Vagina (tissue), 2 donors: ENCODE measurements at regions not wholly inside any gene's neighbourhood (a gene's known extent, or its start where the extent isn't known, plus 50 kb on each side); places are given as distances from the start of the nearest gene placed in this dataset.

ENCODE experiments used
- DNase-seq, 2 donors: peaks; one replicate each; pipeline ENCODE4 v3.0.0-alpha.2; 2017; ENCODE audit errors: extremely low spot score in 2 of 2
- H3K27ac ChIP-seq: fragments of 200-600 bp; sonication (generic); one replicate; pipeline ENCODE4 v1.5.1; 2019
- H3K27me3 ChIP-seq: fragments of 200-600 bp; sonication (generic); one replicate; pipeline ENCODE4 v1.5.1; 2019
- H3K36me3 ChIP-seq, 2 donors: fragments of 200-600 bp; sonication (generic); one replicate each; pipeline ENCODE4 v1.5.1; 2017 to 2019
- H3K4me1 ChIP-seq: fragments of 200-600 bp; sonication (generic); one replicate; pipeline ENCODE4 v1.5.1; 2019
- H3K4me3 ChIP-seq, 2 donors: fragments of 200-600 bp; sonication (generic); 1 replicate in 1 of 2; 2 replicates in 1 of 2; pipeline ENCODE4 v1.5.1; 2016 to 2019
- H3K9me3 ChIP-seq: fragments of 200-600 bp; sonication (generic); one replicate; pipeline ENCODE4 v1.5.1; 2019
- CTCF ChIP-seq, 3 experiments: fragments of 450-650 bp in 2 of 3; fragments of 200-600 bp in 1 of 3; sonication (generic) in 1 of 3; IDR thresholded peaks; one replicate each; pipeline ENCODE4 v1.5.1; 2017 to 2019; ENCODE audit warnings: antibody characterized with exemption in 3 of 3, mild to moderate bottlenecking in 2 of 3, moderate library complexity in 2 of 3
- POLR2A ChIP-seq, 2 donors: fragments of 450-650 bp; IDR thresholded peaks; one replicate each; pipeline ENCODE4 v1.6.1; 2017; ENCODE audit warnings: antibody characterized with exemption in 2 of 2, mild to moderate bottlenecking in 2 of 2, moderate library complexity in 2 of 2
- POLR2AphosphoS5 ChIP-seq, 2 donors: sonication (generic); formaldehyde crosslinking; IDR thresholded peaks; one replicate each; pipeline ENCODE4 v1.9.0; 2017; ENCODE audit warnings: antibody characterized with exemption in 2 of 2, mild to moderate bottlenecking in 2 of 2, low read depth in 1 of 2; ENCODE audit not compliant: insufficient read depth in 1 of 2
- intact Hi-C: fragments of 100-400 bp; cut with DNase I; formaldehyde crosslinking; loops from one replicate; pipeline ENCODE4 v1.15.1; 2023

GRCh38 chr9:73805111-73805510, 653.4 kb downstream of the ANXA1 start:
- no peaks in the 10 kb centered on the region for H3K9me3 ChIP-seq
- H3K36me3 ChIP-seq, result no peaks in the 10 kb centered on the region
- no peaks in the 10 kb centered on the region for H3K4me1 ChIP-seq
- no peak overlapping the region for H3K4me3 ChIP-seq
- H3K27ac ChIP-seq, result no peak overlapping the region
- DNase-seq, result no peak
- intact Hi-C loops, result no loop called here
- no peak for TF ChIP-seq POLR2A (IDR thresholded peaks at IDR 0.05)
- no peak for TF ChIP-seq POLR2AphosphoS5 (IDR thresholded peaks at IDR 0.05; ENCODE audit: insufficient read depth in 1 of 2, low read depth in 1 of 2)
- TF ChIP-seq CTCF (IDR thresholded peaks at IDR 0.05), result no peak
- no peaks in the 10 kb centered on the region for H3K27me3 ChIP-seq

GRCh38 chr9:73805853-73806458, 654.3 kb downstream of the ANXA1 start:
- intact Hi-C loops, result no loop called here
- Histone ChIP-seq H3K36me3 (no peaks in the 10 kb centered on the region), H3K9me3 (no peaks in the 10 kb centered on the region), H3K4me1 (no peaks in the 10 kb centered on the region), H3K4me3 (no peak overlapping the region), H3K27me3 (no peaks in the 10 kb centered on the region), H3K27ac (no peak overlapping the region)
- TF ChIP-seq POLR2A (IDR thresholded peaks at IDR 0.05), result no peak
- TF ChIP-seq CTCF (IDR thresholded peaks at IDR 0.05), result no peak
- no peak for TF ChIP-seq POLR2AphosphoS5 (IDR thresholded peaks at IDR 0.05; ENCODE audit: insufficient read depth in 1 of 2, low read depth in 1 of 2)
- no peak for DNase-seq

- Histone ChIP-seq H3K27ac (no peak overlapping the region), H3K4me3 (no peak overlapping the region), H3K4me1 (no peaks in the 10 kb centered on the region), H3K36me3 (no peaks in the 10 kb centered on the region), H3K27me3 (no peaks in the 10 kb centered on the region), H3K9me3 (no peaks in the 10 kb centered on the region)
- no peak for TF ChIP-seq POLR2AphosphoS5 (IDR thresholded peaks at IDR 0.05; ENCODE audit: insufficient read depth in 1 of 2, low read depth in 1 of 2)
- TF ChIP-seq CTCF (IDR thresholded peaks at IDR 0.05), result no peak
- TF ChIP-seq POLR2A (IDR thresholded peaks at IDR 0.05), result no peak
- intact Hi-C loops, result no loop called here
- DNase-seq, result no peak
These were observed 655.2 kb downstream of the ANXA1 start for GRCh38 chr9:73806876-73807275.

GRCh38 chr9:73807952-73808351, 656.3 kb downstream of the ANXA1 start:
- H3K4me3 ChIP-seq, result no peak overlapping the region

GRCh38 chr9:73810585-73811215, 659.0 kb downstream of the ANXA1 start:
- no peak for DNase-seq
- Histone ChIP-seq H3K4me3 (no peak overlapping the region), H3K9me3 (no peaks in the 10 kb centered on the region), H3K4me1 (no peaks in the 10 kb centered on the region), H3K27me3 (no peaks in the 10 kb centered on the region), H3K27ac (no peak overlapping the region), H3K36me3 (no peaks in the 10 kb centered on the region)
- intact Hi-C loops, result no loop called here
- TF ChIP-seq POLR2A (IDR thresholded peaks at IDR 0.05), result no peak
- no peak for TF ChIP-seq POLR2AphosphoS5 (IDR thresholded peaks at IDR 0.05; ENCODE audit: insufficient read depth in 1 of 2, low read depth in 1 of 2)
- TF ChIP-seq CTCF (IDR thresholded peaks at IDR 0.05), result no peak

More at GRCh38 chr9:73807952-73808351, 656.3 kb downstream of the ANXA1 start:
- intact Hi-C loops, result no loop called here
- Histone ChIP-seq H3K27ac (no peak overlapping the region), H3K36me3 (no peaks in the 10 kb centered on the region), H3K27me3 (no peaks in the 10 kb centered on the region), H3K9me3 (no peaks in the 10 kb centered on the region), H3K4me1 (no peaks in the 10 kb centered on the region)
- DNase-seq, result no peak
- TF ChIP-seq POLR2A (IDR thresholded peaks at IDR 0.05), result no peak
